ENCODE measurements at regions not wholly inside any gene's neighbourhood (a gene's known extent, or its start where the extent isn't known, plus 50 kb on each side); places are given as distances from the start of the nearest gene placed in this dataset.

DNA sequence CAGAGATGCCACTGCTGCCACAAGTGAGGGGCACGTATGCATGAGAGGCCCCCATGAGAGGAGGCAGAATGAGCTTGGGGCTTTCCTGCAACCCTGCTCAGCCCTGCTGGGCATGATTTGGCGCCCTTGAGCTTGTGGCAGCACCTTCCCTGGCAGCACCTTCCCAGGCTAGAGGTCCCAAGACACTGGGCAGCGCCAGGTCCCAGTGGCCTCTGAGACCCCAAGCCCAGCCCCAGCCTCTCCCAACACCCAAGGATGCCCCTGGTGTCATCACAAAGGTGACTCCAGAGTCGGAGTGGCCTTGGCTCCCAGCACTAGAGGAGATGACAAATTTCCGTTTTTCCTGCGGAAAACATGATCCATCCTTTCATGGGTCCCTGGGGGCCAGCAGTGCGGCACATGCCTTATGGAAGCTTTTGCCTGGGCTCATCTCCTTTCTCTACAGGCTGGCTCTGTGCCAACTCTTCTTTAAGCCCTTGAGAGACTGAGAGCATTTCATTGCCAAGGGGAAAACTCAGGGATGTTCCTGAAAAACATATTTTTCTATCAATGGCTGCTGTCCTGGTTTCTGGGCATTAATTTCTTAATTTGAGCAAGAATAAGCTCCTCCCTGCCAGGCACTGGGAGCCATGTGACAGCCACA is 77.1 kb upstream of the ADAMTS2 start:
- no peaks in the 10 kb centered on the region for H3K36me3 ChIP-seq
- TF ChIP-seq, protein P1, sequence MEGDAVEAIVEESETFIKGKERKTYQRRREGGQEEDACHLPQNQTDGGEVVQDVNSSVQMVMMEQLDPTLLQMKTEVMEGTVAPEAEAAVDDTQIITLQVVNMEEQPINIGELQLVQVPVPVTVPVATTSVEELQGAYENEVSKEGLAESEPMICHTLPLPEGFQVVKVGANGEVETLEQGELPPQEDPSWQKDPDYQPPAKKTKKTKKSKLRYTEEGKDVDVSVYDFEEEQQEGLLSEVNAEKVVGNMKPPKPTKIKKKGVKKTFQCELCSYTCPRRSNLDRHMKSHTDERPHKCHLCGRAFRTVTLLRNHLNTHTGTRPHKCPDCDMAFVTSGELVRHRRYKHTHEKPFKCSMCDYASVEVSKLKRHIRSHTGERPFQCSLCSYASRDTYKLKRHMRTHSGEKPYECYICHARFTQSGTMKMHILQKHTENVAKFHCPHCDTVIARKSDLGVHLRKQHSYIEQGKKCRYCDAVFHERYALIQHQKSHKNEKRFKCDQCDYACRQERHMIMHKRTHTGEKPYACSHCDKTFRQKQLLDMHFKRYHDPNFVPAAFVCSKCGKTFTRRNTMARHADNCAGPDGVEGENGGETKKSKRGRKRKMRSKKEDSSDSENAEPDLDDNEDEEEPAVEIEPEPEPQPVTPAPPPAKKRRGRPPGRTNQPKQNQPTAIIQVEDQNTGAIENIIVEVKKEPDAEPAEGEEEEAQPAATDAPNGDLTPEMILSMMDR (IDR thresholded peaks at IDR 0.05) = no peak

DNA sequence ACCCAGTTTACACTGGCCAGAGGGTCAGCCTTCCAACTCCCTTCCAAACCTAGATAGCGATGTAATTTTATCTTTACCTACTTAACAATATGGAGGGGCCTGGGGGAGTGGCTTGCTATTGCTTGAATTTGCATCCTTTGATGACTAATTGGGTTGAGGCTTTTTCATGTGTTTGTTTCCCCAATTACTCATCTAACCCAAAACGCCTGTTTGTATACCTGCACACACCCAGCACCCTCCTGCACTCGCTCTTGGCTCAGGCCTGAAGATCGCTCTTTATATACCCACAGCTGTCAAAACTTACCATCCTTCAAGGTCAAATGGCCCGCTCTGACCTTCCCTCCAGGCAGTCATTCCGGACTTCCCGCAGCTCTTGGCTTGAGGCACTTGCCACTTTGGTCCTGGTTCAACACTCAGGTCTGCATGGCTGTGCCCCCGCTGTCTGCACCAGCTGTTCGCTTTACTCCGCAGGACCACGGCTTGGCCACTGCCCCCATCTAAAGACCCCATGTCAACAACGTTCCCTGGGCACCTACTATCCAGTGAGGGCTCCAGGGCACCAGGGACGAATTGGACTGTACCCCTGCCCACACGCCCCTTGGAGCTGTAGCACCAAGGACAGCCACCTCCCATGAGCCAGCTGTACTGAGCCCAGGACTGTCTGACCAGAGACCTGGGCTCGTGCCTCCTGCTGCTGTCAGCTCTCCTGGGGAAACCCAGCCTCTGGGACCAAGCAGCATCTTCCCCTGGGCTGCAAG is 76.1 kb upstream of the ADAMTS2 start:
- Histone ChIP-seq H3K9me3 (no peaks in the 10 kb centered on the region), H3K36me3 (no peaks in the 10 kb centered on the region), H3K27ac (no peak overlapping the region), H3K4me1 (no peaks in the 10 kb centered on the region), H3K4me3 (no peak overlapping the region), H3K27me3 (no peaks in the 10 kb centered on the region)
- TF ChIP-seq, protein P1 (IDR thresholded peaks at IDR 0.05) = no peak
- intact Hi-C loops (cut with DNase I) = no loop called here
- DNase-seq (ENCODE audit: low spot score in 2 of 2) = no peak

More for the DNA sequence above, 77.1 kb upstream of the ADAMTS2 start:
- Histone ChIP-seq H3K9me3 (no peaks in the 10 kb centered on the region), H3K27me3 (no peaks in the 10 kb centered on the region), H3K4me3 (no peak overlapping the region), H3K27ac (no peak overlapping the region), H3K4me1 (no peaks in the 10 kb centered on the region)
- intact Hi-C loops (cut with DNase I) = no loop called here
- DNase-seq (ENCODE audit: low spot score in 2 of 2) = no peak

DNA sequence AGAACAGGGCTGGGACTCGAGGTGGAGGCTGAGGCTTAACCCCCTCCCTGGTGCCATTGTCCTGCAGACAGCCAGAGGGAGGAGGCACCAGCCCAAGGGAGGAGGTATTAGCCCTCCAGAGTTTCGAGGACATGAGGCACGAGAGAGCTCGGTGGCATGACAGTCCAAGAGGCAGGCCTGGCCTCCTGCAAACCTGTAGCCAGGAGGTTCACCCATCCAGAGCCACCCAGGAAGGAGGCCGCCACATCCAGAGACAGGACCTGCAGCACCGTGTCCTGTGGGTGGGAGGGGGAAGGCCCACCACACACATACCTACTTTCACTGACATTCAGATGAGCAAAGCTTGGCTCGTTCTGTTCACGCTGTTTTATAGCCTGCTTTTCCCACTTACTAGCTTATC is 75.2 kb upstream of the ADAMTS2 start:
- Histone ChIP-seq H3K4me3 (no peak overlapping the region), H3K9me3 (no peaks in the 10 kb centered on the region), H3K27me3 (no peaks in the 10 kb centered on the region), H3K4me1 (no peaks in the 10 kb centered on the region), H3K36me3 (no peaks in the 10 kb centered on the region), H3K27ac (no peak overlapping the region)
- TF ChIP-seq, protein P1 (IDR thresholded peaks at IDR 0.05) = no peak
- no peak for DNase-seq (ENCODE audit: low spot score in 2 of 2)
- intact Hi-C loops (cut with DNase I) = no loop called here

DNA sequence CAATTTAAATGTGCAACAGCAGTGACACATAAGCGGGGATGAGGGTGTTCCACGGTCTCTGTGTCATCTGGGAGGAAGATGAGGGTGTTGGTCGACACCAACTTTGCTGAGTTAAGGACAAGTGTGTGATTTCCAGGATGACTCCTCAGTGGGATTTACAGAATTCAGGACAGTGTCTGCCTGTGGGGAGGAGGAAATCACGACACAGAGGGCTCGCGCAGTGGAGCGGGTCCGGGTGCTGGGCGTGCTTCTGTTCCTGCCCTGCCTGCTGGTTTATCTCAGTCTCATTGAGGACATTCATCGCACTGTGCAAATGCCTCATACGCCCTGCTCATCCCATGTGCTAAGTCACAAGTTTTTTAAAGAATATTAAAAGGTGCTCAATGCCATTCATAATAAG is 73.7 kb upstream of the ADAMTS2 start:
- Histone ChIP-seq H3K4me1 (no peaks in the 10 kb centered on the region), H3K36me3 (no peaks in the 10 kb centered on the region), H3K9me3 (no peaks in the 10 kb centered on the region), H3K27me3 (no peaks in the 10 kb centered on the region), H3K27ac (no peak overlapping the region), H3K4me3 (no peak overlapping the region)
- no peak for DNase-seq (ENCODE audit: low spot score in 2 of 2)
- intact Hi-C loops (cut with DNase I) = no loop called here
- TF ChIP-seq, protein P1 (IDR thresholded peaks at IDR 0.05) = no peak

DNA sequence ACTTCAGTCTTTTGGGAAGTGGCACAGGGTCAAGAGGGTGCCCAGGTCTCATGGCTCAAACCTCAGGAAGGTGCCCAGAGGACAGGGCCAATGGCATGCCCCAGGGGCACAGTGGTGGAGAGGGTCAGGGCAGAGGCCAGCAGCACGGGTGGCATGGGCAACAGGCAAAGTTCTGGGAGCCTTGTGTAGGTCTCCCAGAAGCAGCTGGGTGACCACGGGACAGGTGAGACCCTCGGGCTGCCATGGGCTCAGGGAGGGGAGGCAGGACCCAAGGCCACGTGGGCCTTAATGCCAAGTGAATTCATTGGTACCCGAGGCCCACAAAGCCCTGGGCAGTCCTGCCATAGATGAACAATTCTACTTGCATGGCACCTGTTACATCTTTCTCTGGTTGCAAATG is 72.4 kb upstream of the ADAMTS2 start:
- no peaks in the 10 kb centered on the region for H3K36me3 ChIP-seq
- no peak for DNase-seq (ENCODE audit: low spot score in 2 of 2)
- H3K27ac ChIP-seq = no peak overlapping the region
- H3K4me1 ChIP-seq = no peaks in the 10 kb centered on the region
- H3K4me3 ChIP-seq = no peak overlapping the region
- no peaks in the 10 kb centered on the region for H3K9me3 ChIP-seq
- H3K27me3 ChIP-seq = no peaks in the 10 kb centered on the region
- TF ChIP-seq, protein P1 (IDR thresholded peaks at IDR 0.05) = no peak
- intact Hi-C loops (cut with DNase I) = no loop called here
